Muscle of back (tissue), 3 donors: ENCODE measurements at regions not wholly inside any gene's neighbourhood (a gene's known extent, or its start where the extent isn't known, plus 50 kb on each side); places are given as distances from the start of the nearest gene placed in this dataset.

Source experiments
- DNase-seq, 3 donors: peaks; one replicate each; pipeline versions ENCODE4 v3.0.0 to v3.0.0-alpha.2; 2013

DNA sequence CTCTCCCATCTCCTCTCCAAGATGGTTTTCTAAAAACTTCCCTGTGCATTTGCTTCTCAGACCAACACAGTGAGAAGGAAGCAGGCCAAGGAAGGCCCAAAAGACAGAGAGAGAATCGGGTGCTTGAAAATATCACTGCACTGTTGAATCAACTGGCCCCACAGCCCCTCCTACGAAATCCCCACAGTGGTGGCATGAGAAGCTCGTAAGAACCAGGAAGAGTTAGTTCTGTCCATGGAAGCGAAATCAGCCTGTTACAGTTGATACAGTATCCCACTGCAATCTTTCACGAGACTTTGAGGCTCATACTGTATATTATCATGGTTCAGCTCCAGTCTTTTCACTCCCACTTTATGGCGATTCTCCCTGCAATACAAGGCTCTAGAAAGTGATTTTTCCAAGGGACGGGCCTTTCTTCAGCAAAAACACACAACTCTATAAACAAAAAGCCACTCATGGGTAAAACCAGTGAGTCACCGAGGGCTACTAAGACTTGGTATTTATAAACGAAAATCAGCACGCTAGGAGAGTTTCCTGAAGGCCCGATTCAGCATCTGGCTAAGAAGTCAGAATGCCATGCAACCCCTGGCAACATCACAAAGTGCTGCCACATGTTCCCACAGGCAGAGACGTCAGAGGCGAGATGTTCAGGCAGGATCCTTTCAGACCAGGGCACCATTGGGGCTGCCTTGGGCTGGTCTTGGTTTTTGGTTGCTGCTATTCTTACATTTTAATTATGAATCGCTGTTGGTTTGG lies 185.7 kb downstream of the IRX5 start:
- DNase-seq: no peak

- DNase-seq: no peak
These were observed 188.1 kb downstream of the IRX5 start for GRCh38 chr16:55118701-55119260.

DNA sequence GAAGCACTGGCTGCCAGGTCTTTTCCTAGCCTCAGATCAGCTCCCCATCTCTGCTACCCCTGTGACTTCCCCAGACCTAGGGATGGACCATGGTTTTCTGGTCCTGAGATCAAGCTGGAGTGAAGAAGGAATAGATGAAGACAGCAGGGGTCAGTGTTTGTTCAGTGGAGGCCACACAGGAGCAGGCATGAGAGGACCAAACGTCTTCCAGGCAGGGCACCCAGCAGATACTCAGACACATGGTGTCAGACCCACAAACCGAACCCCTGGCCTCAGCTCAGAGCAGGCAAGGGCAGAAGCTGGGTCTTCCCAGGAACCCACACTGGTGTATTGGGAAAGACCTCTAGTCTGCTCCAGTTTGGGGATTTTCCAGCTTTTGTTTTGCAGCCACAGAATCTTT lies 189.7 kb downstream of the IRX5 start:
- DNase-seq: no peak

DNA sequence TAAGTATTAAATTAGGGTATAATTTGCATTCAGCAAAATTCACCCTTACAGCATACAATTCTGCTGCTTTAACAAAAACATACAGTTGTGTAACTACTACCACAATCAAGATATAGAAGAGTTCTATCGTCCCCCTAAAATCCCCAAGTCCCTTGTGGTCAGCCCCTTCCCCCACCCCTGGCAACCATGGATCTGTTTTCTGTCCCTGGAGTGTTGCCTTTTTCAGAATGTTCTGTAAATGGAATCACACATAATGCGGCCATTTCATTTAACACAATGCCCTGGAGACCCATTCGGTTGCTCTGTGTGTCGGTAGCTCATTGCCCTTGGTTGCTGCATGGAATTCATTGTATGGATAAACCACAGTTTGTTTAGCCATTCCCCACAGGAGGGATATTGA lies 190.2 kb downstream of the IRX5 start:
- DNase-seq: no peak

DNA sequence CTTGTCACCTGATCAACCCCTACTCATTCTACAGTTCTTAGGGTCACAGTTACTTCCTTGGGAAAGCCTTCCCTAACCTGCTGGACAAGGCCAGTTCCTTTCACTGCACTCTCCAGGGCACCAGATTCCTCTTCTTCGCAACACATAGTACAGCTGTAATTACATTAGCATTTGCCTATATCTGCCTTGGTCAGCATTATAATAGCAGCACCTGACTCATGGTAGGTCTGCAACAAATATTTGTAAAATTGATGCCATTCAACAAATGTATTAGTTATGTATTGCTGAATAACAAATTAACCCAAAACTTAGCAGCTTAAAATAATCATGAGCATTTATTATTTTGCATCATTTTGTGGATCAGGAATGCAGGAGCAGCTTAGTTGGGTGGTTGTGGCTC lies 193.0 kb downstream of the IRX5 start:
- DNase-seq: no peak

DNA sequence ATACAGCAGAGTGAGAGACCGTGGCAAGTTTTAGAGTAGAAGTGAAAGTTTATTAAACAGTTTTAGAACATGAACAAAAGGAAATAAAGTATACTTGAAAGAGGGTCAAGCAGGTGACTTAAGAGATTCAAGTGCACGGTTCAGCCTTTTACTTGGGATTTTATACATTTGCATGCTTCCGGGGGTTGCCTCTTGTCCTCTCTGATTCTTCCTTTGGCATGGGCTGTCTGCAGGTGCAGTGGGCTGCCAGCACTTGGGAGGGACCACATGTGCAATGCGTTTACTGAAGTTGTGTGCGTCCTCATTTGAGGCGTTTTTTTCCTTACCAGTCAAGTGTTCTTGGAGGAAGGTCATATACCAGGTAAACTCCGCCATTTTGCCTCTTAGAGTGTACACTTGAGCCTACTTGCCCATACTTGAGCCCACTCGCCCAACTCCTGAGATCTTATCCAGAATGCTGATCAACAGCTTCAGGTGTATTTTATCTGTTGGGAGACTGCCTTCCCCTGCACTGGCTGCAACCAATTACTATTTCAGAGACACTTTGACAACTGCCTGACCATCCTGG lies 195.2 kb downstream of the IRX5 start:
- DNase-seq: no peak

DNA sequence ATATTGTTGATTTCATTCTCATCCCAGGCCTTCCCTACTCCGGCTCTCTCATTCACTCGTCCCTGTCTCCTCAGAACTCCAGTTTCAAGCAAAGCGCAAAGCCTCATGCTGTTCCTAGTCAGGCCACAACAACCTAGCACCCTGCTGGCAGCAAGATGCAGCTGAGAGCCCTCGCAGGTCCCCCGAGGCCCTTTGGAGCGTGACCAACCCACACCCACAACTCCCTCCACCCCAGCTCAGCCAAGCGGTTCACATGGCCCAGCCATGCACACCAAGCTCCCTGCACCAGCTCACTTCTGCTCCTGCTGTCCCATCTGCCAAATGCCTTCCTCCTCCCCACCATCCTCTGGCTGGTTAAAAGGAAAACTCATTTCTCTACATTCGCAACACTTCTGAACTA lies 195.8 kb downstream of the IRX5 start:
- no peak for DNase-seq

GRCh38 chr16:55130456-55130855 lies 193.5 kb upstream of the IRX6 start:
- no peak for DNase-seq

DNA sequence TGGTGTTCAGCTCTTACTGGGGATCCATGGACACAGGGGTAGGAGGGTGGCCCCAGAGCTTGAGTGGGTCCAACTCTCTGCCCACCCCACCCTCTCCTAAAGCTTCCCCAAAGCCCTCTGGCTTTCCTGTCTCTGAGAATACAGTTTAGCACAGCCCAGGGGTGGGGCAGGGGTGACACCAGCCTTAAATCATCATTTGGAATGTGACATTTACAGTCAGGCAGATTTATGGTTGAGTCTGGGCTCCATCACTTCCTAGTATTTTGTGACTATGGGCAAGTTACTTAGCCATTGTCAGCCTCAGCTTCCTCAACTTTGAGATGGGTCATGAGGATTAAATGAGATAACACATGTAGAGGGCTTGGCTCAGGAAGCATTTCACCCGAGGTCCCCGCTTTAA lies 193.1 kb upstream of the IRX6 start:
- DNase-seq: no peak

GRCh38 chr16:55133654-55134053 lies 190.3 kb upstream of the IRX6 start:
- no peak for DNase-seq

- no peak for DNase-seq
These were observed 187.4 kb upstream of the IRX6 start for GRCh38 chr16:55136356-55137150.

- DNase-seq: no peak
These were observed 185.7 kb upstream of the IRX6 start for GRCh38 chr16:55138298-55138697.

GRCh38 chr16:55142405-55142804 lies 181.6 kb upstream of the IRX6 start:
- DNase-seq: no peak

DNA sequence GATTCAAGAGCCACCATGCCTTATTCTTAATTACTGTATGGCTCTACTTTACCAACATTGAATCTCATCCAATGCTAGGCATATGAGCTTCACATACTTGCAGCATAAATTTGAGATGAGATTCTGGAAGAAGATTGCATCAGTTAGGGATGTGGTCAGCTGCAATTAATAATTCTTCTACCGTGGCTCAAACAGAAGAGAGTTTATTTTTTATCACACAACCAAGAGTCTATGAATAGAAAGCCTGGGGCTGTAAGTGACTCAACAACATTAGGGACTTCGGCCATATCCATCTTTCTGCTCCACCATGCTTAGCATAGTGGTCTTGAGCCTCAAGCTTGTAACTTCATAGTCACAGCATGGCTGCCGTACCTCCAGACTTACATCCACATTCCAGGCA lies 179.4 kb upstream of the IRX6 start:
- no peak for DNase-seq

GRCh38 chr16:55145771-55146603 lies 178.0 kb upstream of the IRX6 start:
- no peak for DNase-seq

- peak; percentile 22 to 80 (median 42) for DNase-seq
These were observed 177.0 kb upstream of the IRX6 start for GRCh38 chr16:55146966-55147365.

DNA sequence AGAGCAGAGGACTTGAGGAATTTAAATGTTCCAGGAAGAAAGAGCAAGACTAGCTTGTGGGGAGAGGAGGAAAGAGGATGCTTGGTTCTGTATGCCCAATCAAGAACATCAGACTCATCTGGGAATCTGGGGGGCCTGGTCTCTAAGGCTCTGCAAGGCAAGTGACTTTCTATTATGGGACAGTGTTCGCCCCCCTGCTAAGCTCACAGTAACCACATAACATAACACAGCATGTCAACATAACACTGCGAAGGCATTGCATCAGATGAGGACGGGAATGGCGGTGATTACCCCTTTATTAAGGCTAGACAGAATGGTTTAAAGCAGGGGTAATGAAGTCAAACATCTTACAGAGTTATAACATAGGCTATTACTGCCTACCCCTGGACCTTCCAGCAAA lies 176.6 kb upstream of the IRX6 start:
- peak in 1 of 3 donors; percentile 17 for DNase-seq

DNA sequence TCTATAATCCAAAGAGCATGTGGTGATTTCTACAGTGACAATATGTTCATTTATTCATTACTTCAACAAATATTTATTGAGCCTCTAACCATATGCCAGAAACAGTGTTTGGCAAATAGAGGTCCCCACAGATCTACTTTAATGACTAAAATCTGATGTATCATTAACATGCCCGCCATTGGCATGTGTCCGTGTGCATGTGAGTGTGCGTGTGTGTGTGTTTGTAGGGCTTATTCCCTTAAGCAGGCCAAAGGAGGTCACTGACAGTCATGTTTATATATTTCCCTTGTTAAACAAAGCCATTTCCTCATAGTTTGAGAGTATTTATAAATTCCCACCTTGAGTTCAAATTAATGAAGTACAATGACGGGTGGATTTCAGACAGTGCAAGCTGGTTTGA lies 174.4 kb upstream of the IRX6 start:
- no peak for DNase-seq

DNA sequence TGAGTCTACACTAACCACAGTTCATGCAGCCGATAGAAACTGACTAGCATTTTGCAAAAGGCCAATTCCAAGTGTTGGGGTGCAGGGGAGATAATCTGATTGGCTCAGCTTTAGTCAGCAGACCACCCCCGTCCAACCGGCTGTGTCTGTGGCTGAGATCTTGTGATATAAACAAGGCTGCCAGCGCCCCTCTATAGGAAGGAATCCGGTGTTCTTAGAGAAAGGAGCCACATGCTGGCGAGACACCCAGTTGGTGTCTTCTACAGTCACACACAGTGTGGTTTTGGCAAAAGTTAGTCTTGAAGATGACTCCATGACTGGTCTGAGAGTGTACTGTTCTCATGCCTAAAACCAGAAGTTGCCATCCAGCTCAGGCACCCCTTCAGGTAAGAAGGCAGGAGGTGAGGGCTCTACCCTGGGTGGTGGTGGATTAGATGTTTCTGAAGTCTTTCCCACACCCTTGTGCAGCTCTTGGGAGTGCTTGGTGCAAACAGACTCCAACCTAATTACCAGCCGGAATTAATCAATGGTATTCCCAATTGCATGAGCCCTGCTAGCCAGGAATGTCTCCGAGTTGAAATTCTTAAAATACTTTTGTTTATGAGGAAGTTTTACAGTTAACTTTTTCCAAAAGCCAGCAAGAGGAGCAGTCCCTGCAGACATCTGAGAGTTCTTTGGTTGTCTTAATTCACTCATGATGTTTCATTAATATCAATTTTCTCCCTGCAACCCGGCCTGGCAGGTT lies 172.3 kb upstream of the IRX6 start:
- no peak for DNase-seq

GRCh38 chr16:55152875-55153390 lies 171.1 kb upstream of the IRX6 start:
- no peak for DNase-seq

DNA sequence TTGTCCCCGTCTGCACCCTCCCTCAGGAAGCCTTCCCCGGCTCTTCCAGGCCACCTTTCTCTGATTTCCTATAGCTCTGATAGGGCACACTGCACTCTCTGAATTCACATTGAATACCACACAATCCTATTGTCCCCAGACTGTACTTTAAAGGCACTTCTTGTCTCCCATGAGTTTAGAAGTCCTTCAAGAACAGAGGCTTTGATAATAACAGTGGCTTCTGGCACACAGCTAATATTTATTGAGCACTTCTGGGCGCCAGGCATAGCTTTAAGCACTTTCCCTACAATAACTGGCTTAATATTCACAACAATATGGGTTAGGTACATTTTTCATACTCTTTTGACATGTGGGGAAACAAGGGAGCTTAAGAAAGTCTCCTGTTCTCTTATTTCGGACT lies 169.7 kb upstream of the IRX6 start:
- DNase-seq: no peak
